IMR-90 (cell line): ENCODE measurements at regions not wholly inside any gene's neighbourhood (a gene's known extent, or its start where the extent isn't known, plus 50 kb on each side); places are given as distances from the start of the nearest gene placed in this dataset.

ENCODE experiments used
- ATAC-seq: fragments of 200-7000 bp; cut with Tn5 transposase; 2 replicates; pipeline ENCODE4 v1.9.1; 2020; ENCODE audit warnings: low read depth, mild to moderate bottlenecking, moderate library complexity
- BruUV-seq: library from RNA; stranded (reverse); fragments of 400-500 nt; replicated peaks from 2 replicates; lab custom pipeline; 2021; lab: Mats Ljungman, UMichigan
- CTCF ChIA-PET: fragments of 300-600 bp; formaldehyde crosslinking; extraction: SDS; loops from one replicate; lab custom pipeline; 2021; ENCODE audit warnings: antibody characterized with exemption; lab: Yijun Ruan, JAX
- POLR2A ChIA-PET: fragments of 300-600 bp; sonication (Branson Sonifier 250); formaldehyde crosslinking; loops from one replicate; lab custom pipeline; 2022; ENCODE audit warnings: antibody characterized with exemption; ENCODE audit not compliant: unreplicated experiment; lab: Charles Lee
- DNase-seq: peaks from one replicate; pipeline ENCODE4 v3.0.0; 2013
- H2AFZ ChIP-seq: replicated peaks from 2 replicates; pipeline ENCODE3; 2013; ENCODE audit warnings: low read length, mild to moderate bottlenecking; ENCODE audit not compliant: poor library complexity
- H2AK5ac ChIP-seq: 2 replicates; pipeline ENCODE4 v1.6.1; 2013; ENCODE audit warnings: low read depth, low read length, inconsistent platforms
- H2AK9ac ChIP-seq: replicated peaks from 2 replicates; pipeline ENCODE3; 2013; ENCODE audit warnings: mild to moderate bottlenecking, low read depth, low read length, moderate library complexity; ENCODE audit not compliant: poor library complexity
- H2BK120ac ChIP-seq: 2 replicates; pipeline ENCODE4 v1.6.1; 2013; ENCODE audit warnings: low read depth, low read length, inconsistent platforms
- H2BK15ac ChIP-seq: 3 replicates; pipeline ENCODE4 v1.6.1; 2013; ENCODE audit warnings: low read depth, low read length, inconsistent platforms
- H2BK20ac ChIP-seq: 2 replicates; pipeline ENCODE4 v1.6.1; 2013; ENCODE audit warnings: low read depth, mild to moderate bottlenecking, inconsistent platforms, low read length, moderate library complexity
- H2BK5ac ChIP-seq: 2 replicates; pipeline ENCODE4 v1.6.1; 2013; ENCODE audit warnings: mild to moderate bottlenecking, low read depth, low read length, inconsistent platforms; ENCODE audit not compliant: poor library complexity, severe bottlenecking
- H3K14ac ChIP-seq: replicated peaks from 2 replicates; pipeline ENCODE4 v1.6.1; 2013; ENCODE audit warnings: low read depth, low read length, inconsistent platforms
- H3K18ac ChIP-seq: 2 replicates; pipeline ENCODE4 v1.6.1; 2013; ENCODE audit warnings: low read depth, low read length, control low read depth
- H3K23ac ChIP-seq: 2 replicates; pipeline ENCODE4 v1.6.1; 2013; ENCODE audit warnings: low read depth, low read length, inconsistent platforms
- H3K27ac ChIP-seq: 2 replicates; pipeline ENCODE4 v1.5.1; 2013; ENCODE audit warnings: mild to moderate bottlenecking, control low read depth, low read length; ENCODE audit not compliant: insufficient read depth
- H3K27me3 ChIP-seq: 2 replicates; pipeline ENCODE4 v1.6.1; 2013; ENCODE audit warnings: low read length; ENCODE audit not compliant: control insufficient read depth, insufficient read depth
- H3K36me3 ChIP-seq: 2 replicates; pipeline ENCODE4 v1.6.1; 2013; ENCODE audit warnings: low read length, mixed read lengths; ENCODE audit not compliant: control insufficient read depth, insufficient read depth
- H3K4ac ChIP-seq: 2 replicates; pipeline ENCODE4 v1.6.1; 2013; ENCODE audit warnings: low read depth, low read length, inconsistent platforms
- H3K4me1 ChIP-seq: 2 replicates; pipeline ENCODE4 v1.6.1; 2013; ENCODE audit warnings: low read length, mixed read lengths; ENCODE audit not compliant: control insufficient read depth, insufficient read depth
- H3K4me2 ChIP-seq: 2 replicates; pipeline ENCODE4 v1.6.1; 2013; ENCODE audit warnings: low read depth, mild to moderate bottlenecking, control low read depth, low read length, moderate library complexity
- H3K4me3 ChIP-seq: 2 replicates; pipeline ENCODE4 v1.5.1; 2013; ENCODE audit warnings: low read depth, mild to moderate bottlenecking, control low read depth, low read length, moderate library complexity; ENCODE audit not compliant: insufficient read depth
- H3K56ac ChIP-seq: 2 replicates; pipeline ENCODE4 v1.6.1; 2013; ENCODE audit warnings: low read length, inconsistent platforms; ENCODE audit not compliant: insufficient read depth; ENCODE audit errors: extremely low read depth
- H3K79me1 ChIP-seq, 2 experiments: 2 replicates each; pipeline ENCODE4 v1.6.1; 2013; ENCODE audit warnings: low read length in 2 of 2, inconsistent platforms in 1 of 2, low read depth in 1 of 2
- H3K9ac ChIP-seq: 2 replicates; pipeline ENCODE4 v1.6.1; 2013; ENCODE audit warnings: low read depth, low read length, control low read depth
- H3K9me1 ChIP-seq: 2 replicates; pipeline ENCODE4 v1.6.1; 2013; ENCODE audit warnings: low read length, inconsistent platforms; ENCODE audit not compliant: insufficient read depth
- H3K9me3 ChIP-seq: 2 replicates; pipeline ENCODE4 v1.6.1; 2013; ENCODE audit warnings: low read length; ENCODE audit not compliant: control insufficient read depth, insufficient read depth
- H4K20me1 ChIP-seq: 2 replicates; pipeline ENCODE4 v1.6.1; 2013; ENCODE audit warnings: low read length, inconsistent platforms; ENCODE audit not compliant: insufficient read depth
- H4K5ac ChIP-seq: 2 replicates; pipeline ENCODE4 v1.6.1; 2013; ENCODE audit warnings: mild to moderate bottlenecking, low read depth, low read length, control low read depth
- H4K8ac ChIP-seq, 2 experiments: 2 replicates each; pipeline ENCODE4 v1.6.1; 2013; ENCODE audit warnings: low read depth in 2 of 2, low read length in 2 of 2, control low read depth in 1 of 2, inconsistent platforms in 1 of 2
- H4K91ac ChIP-seq: 2 replicates; pipeline ENCODE4 v1.6.1; 2013; ENCODE audit warnings: low read depth, low read length, inconsistent platforms; ENCODE audit not compliant: insufficient read depth
- CEBPB ChIP-seq: IDR thresholded peaks from 2 replicates; pipeline ENCODE4 v1.6.1; 2012; ENCODE audit warnings: low read depth, low read length, improper control_type of control experiment
- CHD1 ChIP-seq: IDR thresholded peaks from 2 replicates; pipeline ENCODE4 v1.6.1; 2012; ENCODE audit warnings: low read depth, low read length, improper control_type of control experiment
- MAFK ChIP-seq: IDR thresholded peaks from 2 replicates; pipeline ENCODE4 v1.6.1; 2012; ENCODE audit warnings: low read depth, low read length, improper control_type of control experiment
- MAZ ChIP-seq: IDR thresholded peaks from 2 replicates; pipeline ENCODE4 v1.6.1; 2012; ENCODE audit warnings: low read depth, mild to moderate bottlenecking, low read length, improper control_type of control experiment, moderate library complexity, borderline replicate concordance
- MXI1 ChIP-seq: IDR thresholded peaks from 2 replicates; pipeline ENCODE4 v1.6.1; 2012; ENCODE audit warnings: low read depth, mild to moderate bottlenecking, low read length, moderate library complexity, borderline replicate concordance
- NFE2L2 ChIP-seq: fragments of 150-350 bp; IDR thresholded peaks from 2 replicates; pipeline ENCODE4 v1.6.1; 2016; ENCODE audit warnings: low read depth, mild to moderate bottlenecking, low read length
- USF2 ChIP-seq: fragments of 150-350 bp; IDR thresholded peaks from 2 replicates; pipeline ENCODE4 v1.6.1; 2017; ENCODE audit warnings: mild to moderate bottlenecking, antibody characterized with exemption, low read length, low read depth
- WGBS, 2 experiments: methylation state at CpG; one replicate each; pipeline versions ENCODE4 v1.1.5 to v1.1.7; 2013; ENCODE audit warnings: missing lambda C conversion rate in 2 of 2; ENCODE audit not compliant: insufficient read length in 1 of 2; ENCODE audit errors: extremely low coverage in 2 of 2; 5-methylcytosine and 5-hydroxymethylcytosine counted together
- dilution Hi-C: fragments of 300-500 bp; cut with HindIII; formaldehyde crosslinking; loops from one replicate; pipeline ENCODE4 v1.14.3; 2018; ENCODE audit warnings: low sequenced_read_pairs; ENCODE audit not compliant: unreplicated experiment
- in situ Hi-C: fragments of 300-500 bp; cut with MboI; formaldehyde crosslinking; loops from 3 replicates; pipeline ENCODE4 v1.14.3; 2019; ENCODE audit warnings: low sequenced_read_pairs, inconsistent platforms, mixed read lengths
- intact Hi-C: fragments of 100-400 bp; cut with micrococcal nuclease; formaldehyde crosslinking; loops from 2 replicates; pipeline ENCODE4 v1.10.0; 2022

GRCh38 chr5:51039424-51040329 lies 343.6 kb upstream of the ISL1 start:
- ChIA-PET POLR2A (no interaction called here), CTCF (no interaction called here)
- Histone ChIP-seq H2AK5ac (no peak overlapping the region), H3K36me3 (no peaks in the 10 kb centered on the region), H4K8ac (no peak overlapping the region), H2BK15ac (no peak overlapping the region), H4K91ac (no peak overlapping the region), H3K9me1 (no peaks in the 10 kb centered on the region), H4K5ac (no peak overlapping the region), H2AFZ (no peak overlapping the region), H3K23ac (no peak overlapping the region), H3K56ac (no peak overlapping the region), H3K27ac (no peak overlapping the region), H3K9me3 (no peaks in the 10 kb centered on the region), H3K4me3 (no peak overlapping the region), H4K20me1 (no peaks in the 10 kb centered on the region), H3K9ac (no peak overlapping the region), H3K14ac (no peak overlapping the region), H2BK20ac (no peak overlapping the region), H3K4ac (no peak overlapping the region), H3K4me2 (no peak overlapping the region), H2BK5ac (no peak overlapping the region), H2BK120ac (no peak overlapping the region), H3K4me1 (no peaks in the 10 kb centered on the region), H2AK9ac (no peak overlapping the region), H3K18ac (no peak overlapping the region), H3K79me1 (no peaks in the 10 kb centered on the region), H3K27me3 (no peaks in the 10 kb centered on the region)
- no TSS peak for BruUV-seq
- dilution Hi-C loops: no loop called here
- in situ Hi-C loops: no loop called here
- TF ChIP-seq MXI1 (no peak), USF2 (no peak), MAZ (no peak), CEBPB (no peak), CHD1 (no peak), MAFK (no peak), NFE2L2 (no peak)
- no CpG with 5 or more reads among the region's 6 CpGs for WGBS, 2 experiments
- ATAC-seq (no peak), DNase-seq (no peak)
- intact Hi-C loops: no loop called here
